DND-41 (cell line): ENCODE measurements at regions not wholly inside any gene's neighbourhood (a gene's known extent, or its start where the extent isn't known, plus 50 kb on each side); places are given as distances from the start of the nearest gene placed in this dataset.

Source experiments
- EZH2 ChIP-seq: IDR thresholded peaks from 3 replicates; pipeline ENCODE4 v1.6.1; 2012; ENCODE audit warnings: borderline replicate concordance, low read depth, mild to moderate bottlenecking, moderate library complexity, low read length, inconsistent platforms; ENCODE audit not compliant: severe bottlenecking
- TF ChIP-seq, protein P1 (sequence below): IDR thresholded peaks from 2 replicates; pipeline ENCODE4 v1.5.1; 2012; ENCODE audit warnings: borderline replicate concordance, low read length, moderate library complexity, mild to moderate bottlenecking; ENCODE audit not compliant: poor library complexity, severe bottlenecking; ENCODE audit errors: extremely low read depth

GRCh38 chr1:96059276-96059675, 662.3 kb upstream of the PTBP2 start:
- TF ChIP-seq, protein P1, sequence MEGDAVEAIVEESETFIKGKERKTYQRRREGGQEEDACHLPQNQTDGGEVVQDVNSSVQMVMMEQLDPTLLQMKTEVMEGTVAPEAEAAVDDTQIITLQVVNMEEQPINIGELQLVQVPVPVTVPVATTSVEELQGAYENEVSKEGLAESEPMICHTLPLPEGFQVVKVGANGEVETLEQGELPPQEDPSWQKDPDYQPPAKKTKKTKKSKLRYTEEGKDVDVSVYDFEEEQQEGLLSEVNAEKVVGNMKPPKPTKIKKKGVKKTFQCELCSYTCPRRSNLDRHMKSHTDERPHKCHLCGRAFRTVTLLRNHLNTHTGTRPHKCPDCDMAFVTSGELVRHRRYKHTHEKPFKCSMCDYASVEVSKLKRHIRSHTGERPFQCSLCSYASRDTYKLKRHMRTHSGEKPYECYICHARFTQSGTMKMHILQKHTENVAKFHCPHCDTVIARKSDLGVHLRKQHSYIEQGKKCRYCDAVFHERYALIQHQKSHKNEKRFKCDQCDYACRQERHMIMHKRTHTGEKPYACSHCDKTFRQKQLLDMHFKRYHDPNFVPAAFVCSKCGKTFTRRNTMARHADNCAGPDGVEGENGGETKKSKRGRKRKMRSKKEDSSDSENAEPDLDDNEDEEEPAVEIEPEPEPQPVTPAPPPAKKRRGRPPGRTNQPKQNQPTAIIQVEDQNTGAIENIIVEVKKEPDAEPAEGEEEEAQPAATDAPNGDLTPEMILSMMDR: no peak
- no peak for TF ChIP-seq EZH2
